ENCODE measurements at regions not wholly inside any gene's neighbourhood (a gene's known extent, or its start where the extent isn't known, plus 50 kb on each side); places are given as distances from the start of the nearest gene placed in this dataset.

- no peak for DNase-seq (ENCODE audit: low spot score)
These were observed 53.5 kb upstream of the VGLL3 start for GRCh38 chr3:87044409-87044808.

GRCh38 chr3:87041191-87041590 lies 50.2 kb upstream of the VGLL3 start:
- peak; percentile 3 for DNase-seq (ENCODE audit: low spot score)

Measured in RKO (cell line).